Upper lobe of left lung (tissue), 6 donors: ENCODE measurements at regions not wholly inside any gene's neighbourhood (a gene's known extent, or its start where the extent isn't known, plus 50 kb on each side); places are given as distances from the start of the nearest gene placed in this dataset.

Source experiments
- ATAC-seq, 2 donors: fragments of 200-7000 bp; cut with Tn5 transposase; one replicate each; pipeline ENCODE4 v1.9.1; 2022; ENCODE audit warnings: mild to moderate bottlenecking in 2 of 2, moderate library complexity in 2 of 2; ENCODE audit not compliant: low FRiP score in 2 of 2
- DNase-seq, 2 donors: peaks; one replicate each; pipeline ENCODE4 v3.0.0-alpha.2; 2019 to 2020
- H3K27ac ChIP-seq, 4 donors: fragments of 200-600 bp; sonication (generic); one replicate each; pipeline ENCODE4 v1.5.1; 2016 to 2019
- H3K27me3 ChIP-seq, 4 donors: fragments of 200-600 bp; sonication (generic); one replicate each; pipeline ENCODE4 v1.5.1; 2017 to 2019
- H3K36me3 ChIP-seq, 4 donors: fragments of 200-600 bp; sonication (generic); one replicate each; pipeline ENCODE4 v1.5.1; 2016 to 2019
- H3K4me1 ChIP-seq, 4 donors: fragments of 200-600 bp; sonication (generic); one replicate each; pipeline ENCODE4 v1.5.1; 2018 to 2019
- H3K4me3 ChIP-seq, 4 donors: fragments of 200-600 bp; sonication (generic); one replicate each; pipeline ENCODE4 v1.5.1; 2017 to 2019; ENCODE audit warnings: mild to moderate bottlenecking in 2 of 4, moderate library complexity in 1 of 4
- H3K9me3 ChIP-seq, 4 donors: fragments of 200-600 bp; sonication (generic); one replicate each; pipeline ENCODE4 v1.5.1; 2018 to 2019
- EP300 ChIP-seq, 4 donors: sonication (generic); formaldehyde crosslinking; IDR thresholded peaks; one replicate each; pipeline ENCODE4 v1.5.1; 2017; ENCODE audit warnings: antibody characterized with exemption in 4 of 4, control low read depth in 2 of 4
- POLR2A ChIP-seq, 4 donors: fragments of 450-650 bp; IDR thresholded peaks; one replicate each; pipeline ENCODE4 v1.5.1; 2016 to 2017; ENCODE audit warnings: antibody characterized with exemption in 4 of 4, mild to moderate bottlenecking in 2 of 4
- POLR2AphosphoS5 ChIP-seq, 2 donors: sonication (generic); formaldehyde crosslinking; IDR thresholded peaks; one replicate each; pipeline ENCODE4 v1.5.1; 2017; ENCODE audit warnings: antibody characterized with exemption in 2 of 2
- WGBS, 2 donors: methylation state at CpG; one replicate each; pipeline ENCODE4 v1.1.5; 2017 to 2018; 5-methylcytosine and 5-hydroxymethylcytosine counted together
- TF ChIP-seq, protein P1 (sequence below), 6 experiments: fragments of 450-650 bp in 4 of 6; fragments of 200-600 bp in 2 of 6; sonication (generic) in 2 of 6; IDR thresholded peaks; one replicate each; pipeline ENCODE4 v1.5.1; 2016 to 2019; ENCODE audit warnings: antibody characterized with exemption in 6 of 6
- donor health status: DM: no; HTN: no; CAD: no; lungs with moderate emphysema.
- donor health status: DM: no; HTN: yes; CAD: no; lungs with severe emphysema.

GRCh38 chr11:11113626-11114025 is 239.4 kb downstream of the CSNK2A3 start:
- Histone ChIP-seq H3K27ac (no peak overlapping the region), H3K4me1 (no peaks in the 10 kb centered on the region), H3K36me3 (no peaks in the 10 kb centered on the region), H3K27me3 (no peaks in the 10 kb centered on the region), H3K9me3 (peaks cover 0 to 13% (median 7%) of the 10 kb centered on the region in 4 donors), H3K4me3 (no peak overlapping the region)
- 70 to 96% methylated on average over 1 of the region's 1 CpG for WGBS, 2 donors
- no peak for ATAC-seq
- TF ChIP-seq, protein P1, sequence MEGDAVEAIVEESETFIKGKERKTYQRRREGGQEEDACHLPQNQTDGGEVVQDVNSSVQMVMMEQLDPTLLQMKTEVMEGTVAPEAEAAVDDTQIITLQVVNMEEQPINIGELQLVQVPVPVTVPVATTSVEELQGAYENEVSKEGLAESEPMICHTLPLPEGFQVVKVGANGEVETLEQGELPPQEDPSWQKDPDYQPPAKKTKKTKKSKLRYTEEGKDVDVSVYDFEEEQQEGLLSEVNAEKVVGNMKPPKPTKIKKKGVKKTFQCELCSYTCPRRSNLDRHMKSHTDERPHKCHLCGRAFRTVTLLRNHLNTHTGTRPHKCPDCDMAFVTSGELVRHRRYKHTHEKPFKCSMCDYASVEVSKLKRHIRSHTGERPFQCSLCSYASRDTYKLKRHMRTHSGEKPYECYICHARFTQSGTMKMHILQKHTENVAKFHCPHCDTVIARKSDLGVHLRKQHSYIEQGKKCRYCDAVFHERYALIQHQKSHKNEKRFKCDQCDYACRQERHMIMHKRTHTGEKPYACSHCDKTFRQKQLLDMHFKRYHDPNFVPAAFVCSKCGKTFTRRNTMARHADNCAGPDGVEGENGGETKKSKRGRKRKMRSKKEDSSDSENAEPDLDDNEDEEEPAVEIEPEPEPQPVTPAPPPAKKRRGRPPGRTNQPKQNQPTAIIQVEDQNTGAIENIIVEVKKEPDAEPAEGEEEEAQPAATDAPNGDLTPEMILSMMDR (IDR thresholded peaks at IDR 0.05): no peak
- TF ChIP-seq POLR2AphosphoS5 (IDR thresholded peaks at IDR 0.05) (no peak), POLR2A (IDR thresholded peaks at IDR 0.05) (no peak), EP300 (IDR thresholded peaks at IDR 0.05) (no peak)
- no peak for DNase-seq

DNA sequence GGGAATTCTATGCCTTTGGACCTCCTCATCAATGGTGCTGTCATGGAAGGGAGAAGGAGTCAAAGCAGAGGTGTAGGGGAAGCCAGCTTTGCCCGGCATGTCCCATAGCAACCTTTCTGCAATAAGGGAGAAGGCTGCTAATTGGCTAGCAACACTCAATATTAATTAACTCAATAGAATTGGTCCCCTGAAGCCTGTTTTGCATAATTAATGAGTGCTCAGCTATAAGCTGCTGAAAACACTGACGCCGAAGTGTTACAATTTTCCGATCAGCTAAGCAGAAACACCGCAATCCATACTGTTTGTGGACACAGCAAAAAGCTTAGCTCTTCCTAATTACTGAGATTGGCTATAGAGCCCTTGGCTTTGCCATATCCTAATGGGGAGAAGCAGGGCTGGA is 245.0 kb downstream of the CSNK2A3 start:
- Histone ChIP-seq H3K27ac (no peak overlapping the region), H3K36me3 (no peaks in the 10 kb centered on the region), H3K27me3 (no peaks in the 10 kb centered on the region), H3K4me1 (no peaks in the 10 kb centered on the region), H3K9me3 (peaks cover 0 to 5% (median 2%) of the 10 kb centered on the region in 4 donors), H3K4me3 (no peak overlapping the region)
- TF ChIP-seq, protein P1 (IDR thresholded peaks at IDR 0.05): no peak
- no peak for TF ChIP-seq POLR2AphosphoS5 (IDR thresholded peaks at IDR 0.05)
- TF ChIP-seq POLR2A (IDR thresholded peaks at IDR 0.05): no peak
- no peak for TF ChIP-seq EP300 (IDR thresholded peaks at IDR 0.05)
- DNase-seq: no peak
- ATAC-seq: no peak
- WGBS, 2 donors: 95 to 97% methylated on average over 5 of the region's 5 CpGs

- Histone ChIP-seq H3K4me3 (no peak overlapping the region), H3K27ac (no peak overlapping the region), H3K36me3 (no peaks in the 10 kb centered on the region), H3K9me3 (peaks cover 0 to 4% (median 0%) of the 10 kb centered on the region in 4 donors), H3K4me1 (no peaks in the 10 kb centered on the region), H3K27me3 (no peaks in the 10 kb centered on the region)
- TF ChIP-seq, protein P1 (IDR thresholded peaks at IDR 0.05): no peak
- no peak for TF ChIP-seq POLR2A (IDR thresholded peaks at IDR 0.05)
- TF ChIP-seq EP300 (IDR thresholded peaks at IDR 0.05): no peak
- TF ChIP-seq POLR2AphosphoS5 (IDR thresholded peaks at IDR 0.05): no peak
- WGBS, 2 donors: 73 to 83% methylated on average over 4 of the region's 4 CpGs
- no peak for DNase-seq
- ATAC-seq: peak in 1 of 2 donors; percentile 66
Observed at GRCh38 chr11:11107076-11107723, 245.8 kb downstream of the CSNK2A3 start.

GRCh38 chr11:11105361-11105760 is 247.5 kb upstream of the ZBED5 start:
- no peak for ATAC-seq
- WGBS, 2 donors: 92 to 94% methylated on average over 1 of the region's 1 CpG
- no peak overlapping the region for H3K27ac ChIP-seq
- peaks cover 0 to 4% (median 0%) of the 10 kb centered on the region in 4 donors for H3K9me3 ChIP-seq
- H3K36me3 ChIP-seq: no peaks in the 10 kb centered on the region
- H3K4me1 ChIP-seq: no peaks in the 10 kb centered on the region
- TF ChIP-seq POLR2AphosphoS5 (IDR thresholded peaks at IDR 0.05): no peak
- no peak for TF ChIP-seq POLR2A (IDR thresholded peaks at IDR 0.05)
- TF ChIP-seq EP300 (IDR thresholded peaks at IDR 0.05): no peak
- TF ChIP-seq, protein P1 (IDR thresholded peaks at IDR 0.05): no peak
- no peak for DNase-seq
- H3K4me3 ChIP-seq: no peak overlapping the region
- no peaks in the 10 kb centered on the region for H3K27me3 ChIP-seq
